WTC11 (cell line): ENCODE measurements at regions not wholly inside any gene's neighbourhood (a gene's known extent, or its start where the extent isn't known, plus 50 kb on each side); places are given as distances from the start of the nearest gene placed in this dataset.

Experiments used
- ATAC-seq: fragments of 200-7000 bp; cut with Tn5 transposase; 2 replicates; pipeline ENCODE4 v1.10.0; 2021; ENCODE audit warnings: mild to moderate bottlenecking, moderate library complexity
- CTCF ChIA-PET: fragments of 300-600 bp; sonication (Branson Sonifier 250); formaldehyde crosslinking; loops from one replicate; lab custom pipeline; 2021; ENCODE audit warnings: antibody characterized with exemption; lab: Charles Lee
- POLR2A ChIA-PET: fragments of 350-600 bp; sonication (Branson Sonifier 250); formaldehyde crosslinking; loops from one replicate; lab custom pipeline; 2021; ENCODE audit warnings: antibody characterized with exemption; lab: Charles Lee
- DNase-seq: peaks from one replicate; pipeline ENCODE4 v3.0.0; 2021; ENCODE audit warnings: low spot score
- H3K27ac Mint-ChIP-seq: 2 replicates; pipeline ENCODE4 v1.8.0; 2021; ENCODE audit warnings: mixed read lengths
- H3K27me3 Mint-ChIP-seq: 2 replicates; pipeline ENCODE4 v1.8.0; 2021; ENCODE audit warnings: low read depth, mild to moderate bottlenecking, moderate library complexity, mixed read lengths
- H3K36me3 Mint-ChIP-seq: 2 replicates; pipeline ENCODE4 v1.8.0; 2021; ENCODE audit warnings: mixed read lengths
- H3K4me1 Mint-ChIP-seq: 2 replicates; pipeline ENCODE4 v1.8.0; 2022; ENCODE audit warnings: mixed read lengths
- H3K4me3 Mint-ChIP-seq: 2 replicates; pipeline ENCODE4 v1.8.0; 2021; ENCODE audit warnings: mild to moderate bottlenecking, moderate library complexity, mixed read lengths
- H3K9me3 Mint-ChIP-seq: 2 replicates; pipeline ENCODE4 v1.8.0; 2021; ENCODE audit warnings: mixed read lengths
- CDX4 ChIP-seq: fragments of 250-450 bp; sonication (Bioruptor Pico); IDR thresholded peaks from 2 replicates; pipeline ENCODE4 v1.9.0; 2021; ENCODE audit warnings: moderate library complexity, mild to moderate bottlenecking, inconsistent platforms, borderline replicate concordance
- CREB1 ChIP-seq: sonication (generic); formaldehyde crosslinking; IDR thresholded peaks from 2 replicates; pipeline ENCODE4 v1.8.0; 2023; ENCODE audit warnings: mild to moderate bottlenecking, missing genetic modification reagents
- E2F1 ChIP-seq: sonication (generic); formaldehyde crosslinking; IDR thresholded peaks from 2 replicates; pipeline ENCODE4 v1.8.0; 2022; ENCODE audit warnings: mild to moderate bottlenecking, missing genetic modification reagents
- E2F5 ChIP-seq: sonication (generic); formaldehyde crosslinking; IDR thresholded peaks from 2 replicates; pipeline ENCODE4 v1.8.1; 2022; ENCODE audit warnings: mild to moderate bottlenecking, moderate library complexity, missing genetic modification reagents
- EMX1 ChIP-seq: fragments of 250-450 bp; sonication (Bioruptor Pico); IDR thresholded peaks from 2 replicates; pipeline ENCODE4 v1.8.0; 2021; ENCODE audit warnings: mild to moderate bottlenecking
- GABPB1 ChIP-seq: sonication (generic); formaldehyde crosslinking; IDR thresholded peaks from 2 replicates; pipeline ENCODE4 v1.8.1; 2023; ENCODE audit warnings: mild to moderate bottlenecking, missing genetic modification reagents
- HMGXB4 ChIP-seq: sonication (generic); formaldehyde crosslinking; IDR thresholded peaks from 2 replicates; pipeline ENCODE4 v1.8.1; 2023; ENCODE audit warnings: mild to moderate bottlenecking, moderate library complexity, missing genetic modification reagents
- IRF1 ChIP-seq: sonication (generic); formaldehyde crosslinking; IDR thresholded peaks from 2 replicates; pipeline ENCODE4 v1.8.0; 2023; ENCODE audit warnings: missing genetic modification reagents
- MLX ChIP-seq: sonication (generic); formaldehyde crosslinking; IDR thresholded peaks from 2 replicates; pipeline ENCODE4 v1.8.1; 2023; ENCODE audit warnings: mild to moderate bottlenecking, missing genetic modification reagents, moderate library complexity
- NFATC4 ChIP-seq: fragments of 250-450 bp; sonication (Bioruptor Pico); IDR thresholded peaks from 2 replicates; pipeline ENCODE4 v1.9.0; 2021; ENCODE audit warnings: mild to moderate bottlenecking
- RELA ChIP-seq: sonication (generic); formaldehyde crosslinking; IDR thresholded peaks from 2 replicates; pipeline ENCODE4 v1.8.1; 2022; ENCODE audit warnings: missing genetic modification reagents, mild to moderate bottlenecking, borderline replicate concordance
- SOX15 ChIP-seq: fragments of 250-450 bp; sonication (Bioruptor Pico); IDR thresholded peaks from 2 replicates; pipeline ENCODE4 v1.9.0; 2021; ENCODE audit warnings: mild to moderate bottlenecking
- SP1 ChIP-seq: sonication (generic); formaldehyde crosslinking; conservative IDR thresholded peaks from 2 replicates; pipeline ENCODE4 v1.8.1; 2022; ENCODE audit warnings: missing genetic modification reagents
- TEAD1 ChIP-seq: sonication (generic); formaldehyde crosslinking; IDR thresholded peaks from 2 replicates; pipeline ENCODE4 v1.8.0; 2022; ENCODE audit warnings: mild to moderate bottlenecking, missing genetic modification reagents
- ZBTB21 ChIP-seq: sonication (generic); formaldehyde crosslinking; IDR thresholded peaks from 2 replicates; pipeline ENCODE4 v1.8.1; 2023; ENCODE audit warnings: mild to moderate bottlenecking, missing genetic modification reagents, borderline replicate concordance
- ZNF121 ChIP-seq: sonication (generic); formaldehyde crosslinking; IDR thresholded peaks from 2 replicates; pipeline ENCODE4 v1.8.0; 2023; ENCODE audit warnings: missing genetic modification reagents
- ZNF219 ChIP-seq: sonication (generic); formaldehyde crosslinking; IDR thresholded peaks from 2 replicates; pipeline ENCODE4 v1.8.0; 2023; ENCODE audit warnings: missing genetic modification reagents, mild to moderate bottlenecking, borderline replicate concordance
- ZNF281 ChIP-seq: sonication (generic); formaldehyde crosslinking; IDR thresholded peaks from 2 replicates; pipeline ENCODE4 v1.8.0; 2023; ENCODE audit warnings: mild to moderate bottlenecking, missing genetic modification reagents
- ZNF317 ChIP-seq: sonication (generic); formaldehyde crosslinking; IDR thresholded peaks from 2 replicates; pipeline ENCODE4 v1.8.1; 2023; ENCODE audit warnings: low read depth, mild to moderate bottlenecking, moderate library complexity, missing genetic modification reagents, borderline replicate concordance
- ZNF396 ChIP-seq: fragments of 250-450 bp; sonication (Bioruptor Pico); IDR thresholded peaks from 2 replicates; pipeline ENCODE4 v1.8.0; 2021; ENCODE audit warnings: mild to moderate bottlenecking, moderate library complexity, borderline replicate concordance
- ZNF671 ChIP-seq: fragments of 250-450 bp; sonication (Bioruptor Pico); IDR thresholded peaks from 2 replicates; pipeline ENCODE4 v1.8.0; 2021; ENCODE audit warnings: mild to moderate bottlenecking

GRCh38 chr15:34648294-34648631 is 64.8 kb upstream of the GOLGA8B start:
- ChIA-PET CTCF (interaction anchor here (1.0 kb wide), 1 partner anchor 60 kb away, joined by 4 read pairs; no protein-coding TSS in a partner anchor), POLR2A (no interaction called here)
- ATAC-seq = no peak; the same call in 1 of the 2 replicates
- TF ChIP-seq EMX1 (CRISPR knock-in tag) = no peak
- TF ChIP-seq ZNF396 (CRISPR knock-in tag) = no peak
- no peak for TF ChIP-seq ZNF317
- no peak for TF ChIP-seq TEAD1 (CRISPR knock-in tag)
- no peak for TF ChIP-seq SOX15 (CRISPR knock-in tag)
- no peak for TF ChIP-seq SP1 (CRISPR knock-in tag)
- TF ChIP-seq ZNF671 = no peak
- no peak for TF ChIP-seq ZNF121 (CRISPR knock-in tag)
- TF ChIP-seq IRF1 (CRISPR knock-in tag) = no peak
- no peak for TF ChIP-seq MLX
- Mint-ChIP-seq H3K9me3 (peaks cover 13% of the 10 kb centered on the region), H3K4me1 (peaks cover 8% of the 10 kb centered on the region), H3K4me3 (no peak overlapping the region), H3K36me3 (peaks cover 3% of the 10 kb centered on the region; the same call in 1 of the 2 replicates), H3K27me3 (no peaks in the 10 kb centered on the region; the same call in 1 of the 2 replicates), H3K27ac (no peak overlapping the region)
- no peak for DNase-seq

- CTCF ChIA-PET = interaction anchor here (1.0 to 1.2 kb wide), 2 partner anchors 37 to 61 kb away, joined by 4 read pairs; no protein-coding TSS in a partner anchor
- no peak for TF ChIP-seq ZNF281 (CRISPR knock-in tag)
- no peak for TF ChIP-seq ZNF219 (CRISPR knock-in tag)
- no peak for TF ChIP-seq NFATC4
- no peak for TF ChIP-seq CREB1 (CRISPR knock-in tag)
- no peak for TF ChIP-seq ZBTB21 (CRISPR knock-in tag)
- no peak for TF ChIP-seq E2F5 (CRISPR knock-in tag)
- no peak for TF ChIP-seq HMGXB4 (CRISPR knock-in tag)
- no peak for TF ChIP-seq E2F1 (CRISPR knock-in tag)
- no peak for TF ChIP-seq CDX4 (CRISPR knock-in tag)
- no peak for TF ChIP-seq GABPB1
- no peak for TF ChIP-seq RELA (CRISPR knock-in tag)
- peaks cover 8% of the 10 kb centered on the region for H3K4me1 Mint-ChIP-seq
- POLR2A ChIA-PET = no interaction called here
- H3K27ac Mint-ChIP-seq = no peak overlapping the region
- no peak for DNase-seq
- ATAC-seq = no peak
- no peak overlapping the region for H3K4me3 Mint-ChIP-seq
- peaks cover 13% of the 10 kb centered on the region for H3K9me3 Mint-ChIP-seq
- H3K36me3 Mint-ChIP-seq = peaks cover 3% of the 10 kb centered on the region; the same call in 1 of the 2 replicates
- no peaks in the 10 kb centered on the region; the same call in 1 of the 2 replicates for H3K27me3 Mint-ChIP-seq
Observed at GRCh38 chr15:34647569-34648293, 64.3 kb upstream of the GOLGA8B start.
